NCI-H2171 treated with DMSO at 0.1 percent for 48 hours (cell line): ENCODE measurements at regions not wholly inside any gene's neighbourhood (a gene's known extent, or its start where the extent isn't known, plus 50 kb on each side); places are given as distances from the start of the nearest gene placed in this dataset.

Experiments used
- DNase-seq: peaks from one replicate; lab custom pipeline; 2025; lab: John Stamatoyannopoulos, UW

- no peak for DNase-seq
Observed at GRCh38 chr16:72508191-72508590, 336.2 kb upstream of the PMFBP1 start.

DNA sequence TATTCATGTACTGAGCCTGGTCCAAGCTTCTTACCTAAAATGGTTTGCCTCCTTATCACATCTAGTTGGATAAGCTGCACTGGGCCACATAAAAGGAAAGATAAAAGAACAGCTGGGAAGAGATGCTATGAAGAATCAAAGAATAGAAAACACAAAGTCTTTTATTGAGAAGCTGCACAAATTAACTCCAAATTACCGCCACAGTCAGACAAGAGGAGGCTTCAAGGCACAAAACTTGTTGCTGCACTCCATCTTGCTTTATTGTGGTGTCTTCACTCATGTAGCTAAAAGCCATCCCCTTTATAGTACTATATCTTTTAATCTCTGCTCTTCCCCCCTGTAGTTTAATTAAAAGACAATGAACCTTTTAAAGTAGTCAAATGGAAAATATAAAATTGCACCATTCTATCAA lies 330.6 kb upstream of the PMFBP1 start:
- no peak for DNase-seq

DNA sequence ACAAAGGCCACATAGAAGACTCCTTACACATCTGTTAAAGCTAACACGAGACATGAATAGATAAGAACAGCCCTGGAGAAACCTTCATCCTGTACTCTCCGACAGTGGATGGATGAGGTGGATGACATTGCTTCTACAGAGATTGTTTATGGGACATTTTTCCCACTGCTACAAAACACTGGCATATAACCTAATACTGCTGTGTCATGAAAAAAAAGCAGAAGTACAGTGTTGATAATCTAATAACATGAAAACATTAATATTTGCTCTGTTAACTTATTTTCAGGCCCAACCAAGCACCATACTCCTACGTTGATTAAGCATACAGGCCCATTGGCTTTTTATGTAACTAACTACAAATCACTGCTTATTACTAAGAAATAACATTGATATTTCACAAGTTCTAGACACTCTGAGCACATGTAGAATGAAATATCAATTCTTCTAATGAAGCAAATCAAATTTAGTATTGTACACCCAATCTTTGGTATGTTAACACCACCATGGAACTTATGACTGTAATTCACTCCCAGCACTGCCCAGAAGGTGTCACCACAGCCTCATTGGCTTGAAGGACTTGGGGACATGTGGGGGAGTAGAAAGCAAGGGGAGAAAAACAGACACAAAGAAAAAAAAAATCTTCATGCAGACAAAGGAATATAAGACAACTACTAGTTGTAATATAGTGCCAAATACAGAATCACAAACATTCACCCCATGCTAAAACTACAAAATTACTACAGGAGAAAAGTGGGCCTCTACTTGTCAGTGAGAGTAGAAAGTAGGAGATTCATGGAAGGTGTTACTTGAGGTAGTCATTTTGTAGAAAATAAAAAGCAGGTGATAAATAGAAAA lies 330.0 kb upstream of the PMFBP1 start:
- DNase-seq: peak; percentile 77

GRCh38 chr16:72500545-72500944 lies 328.6 kb upstream of the PMFBP1 start:
- no peak for DNase-seq

DNA sequence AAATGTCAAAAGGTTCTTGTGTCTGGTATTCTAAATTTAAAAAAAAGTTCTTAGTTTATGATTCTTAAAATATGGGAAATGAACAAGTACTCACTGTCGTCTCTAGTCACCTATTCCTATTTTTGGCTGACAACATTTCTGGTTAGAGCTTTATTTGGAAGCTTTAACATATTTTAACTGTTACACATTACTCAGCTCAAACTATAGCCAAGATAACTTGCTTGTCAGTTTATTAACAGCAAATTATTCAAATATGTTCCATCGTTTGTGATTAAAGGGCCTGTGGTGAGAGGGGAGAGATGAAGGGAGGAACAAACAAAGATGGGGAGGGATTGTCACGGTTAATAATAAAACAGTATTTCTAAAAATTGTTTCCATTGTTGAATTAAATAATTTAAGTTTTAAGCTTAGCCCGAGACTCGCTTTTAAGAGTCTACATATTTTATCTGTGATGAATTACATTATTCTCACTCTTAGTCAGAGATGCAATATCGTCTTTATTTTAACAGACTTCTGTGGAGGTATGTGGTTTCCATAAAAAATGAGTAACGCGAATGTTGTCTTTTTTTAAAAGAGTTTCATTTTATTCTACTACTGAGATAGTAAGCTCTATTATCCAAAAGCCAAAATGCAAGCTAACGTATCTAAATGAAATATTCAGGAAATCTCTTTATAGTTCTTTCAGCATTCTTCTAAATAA lies 321.9 kb upstream of the PMFBP1 start:
- no peak for DNase-seq

DNA sequence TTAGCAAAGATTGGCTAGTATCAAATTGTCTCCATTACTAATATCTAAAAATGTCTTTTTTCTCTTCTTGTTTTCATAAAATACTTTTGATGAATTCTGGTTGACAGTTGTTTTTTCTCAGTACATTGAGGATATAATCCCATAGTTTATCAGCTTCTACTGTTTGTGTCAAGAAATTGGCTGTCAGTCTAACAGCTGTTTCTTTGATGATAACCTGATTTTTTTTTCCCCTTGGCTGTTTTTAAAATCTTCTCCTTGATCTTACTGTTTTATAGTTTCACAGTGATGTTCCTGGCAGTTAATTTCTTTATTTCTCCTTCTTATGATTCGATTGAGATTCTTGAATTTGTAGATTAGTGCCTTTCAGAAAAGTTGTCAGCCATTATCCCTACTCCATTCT lies 315.3 kb upstream of the PMFBP1 start:
- no peak for DNase-seq

DNA sequence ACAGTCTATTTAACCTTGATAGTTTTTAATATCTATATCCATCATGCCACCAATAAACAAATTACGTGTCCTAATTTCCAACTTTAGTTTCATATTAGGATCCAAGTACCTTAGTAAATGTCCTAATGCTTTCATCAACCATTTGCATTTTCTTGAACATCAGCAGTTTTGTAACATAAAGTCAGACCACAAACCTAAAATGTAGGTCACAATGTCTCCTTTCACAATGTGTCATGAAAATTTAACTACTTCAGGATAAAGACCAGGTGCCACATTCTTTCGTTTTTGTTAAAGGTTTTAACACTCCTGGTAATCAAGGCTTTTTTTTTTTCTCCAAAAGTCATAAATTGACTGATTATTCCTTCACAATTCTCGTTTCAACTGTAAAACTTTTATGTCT lies 310.7 kb upstream of the PMFBP1 start:
- no peak for DNase-seq

DNA sequence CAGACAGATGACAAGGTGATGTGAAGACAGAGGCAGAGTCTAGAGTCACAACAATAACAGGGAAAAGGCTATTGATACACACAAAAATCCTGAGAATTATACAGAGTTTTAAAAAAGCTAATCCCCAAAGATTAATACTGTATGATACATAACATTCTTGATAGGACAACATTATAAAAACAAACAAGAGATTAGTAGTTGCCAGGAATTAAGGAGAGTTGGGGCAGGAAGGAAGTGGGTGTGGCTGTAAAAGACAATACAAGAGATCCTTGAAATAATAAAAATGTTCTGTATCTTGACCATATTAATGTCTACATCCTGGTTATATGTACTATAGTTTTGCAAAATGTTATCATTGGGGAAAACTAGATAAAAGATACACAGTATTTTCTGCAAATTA lies 309.5 kb upstream of the PMFBP1 start:
- DNase-seq: no peak

DNA sequence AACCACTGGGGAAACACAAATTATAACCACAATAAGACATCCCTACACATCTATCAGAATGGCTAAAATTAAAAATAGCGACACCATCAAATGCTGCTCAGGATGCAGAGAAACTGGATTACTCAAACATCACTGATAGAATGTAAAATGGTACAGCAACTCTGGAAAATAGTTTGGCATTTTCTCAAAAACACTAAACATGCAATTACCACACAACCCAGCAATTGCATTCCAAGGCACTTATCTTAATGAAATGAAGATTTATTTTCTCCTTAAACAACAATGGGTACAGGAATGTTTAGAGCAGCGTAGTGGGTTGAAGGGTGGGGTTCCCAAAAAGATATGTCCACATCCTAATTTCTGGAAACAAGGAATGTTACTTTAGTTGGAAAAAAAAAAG lies 309.0 kb upstream of the PMFBP1 start:
- no peak for DNase-seq

GRCh38 chr16:72475688-72476087 lies 303.7 kb upstream of the PMFBP1 start:
- no peak for DNase-seq

DNA sequence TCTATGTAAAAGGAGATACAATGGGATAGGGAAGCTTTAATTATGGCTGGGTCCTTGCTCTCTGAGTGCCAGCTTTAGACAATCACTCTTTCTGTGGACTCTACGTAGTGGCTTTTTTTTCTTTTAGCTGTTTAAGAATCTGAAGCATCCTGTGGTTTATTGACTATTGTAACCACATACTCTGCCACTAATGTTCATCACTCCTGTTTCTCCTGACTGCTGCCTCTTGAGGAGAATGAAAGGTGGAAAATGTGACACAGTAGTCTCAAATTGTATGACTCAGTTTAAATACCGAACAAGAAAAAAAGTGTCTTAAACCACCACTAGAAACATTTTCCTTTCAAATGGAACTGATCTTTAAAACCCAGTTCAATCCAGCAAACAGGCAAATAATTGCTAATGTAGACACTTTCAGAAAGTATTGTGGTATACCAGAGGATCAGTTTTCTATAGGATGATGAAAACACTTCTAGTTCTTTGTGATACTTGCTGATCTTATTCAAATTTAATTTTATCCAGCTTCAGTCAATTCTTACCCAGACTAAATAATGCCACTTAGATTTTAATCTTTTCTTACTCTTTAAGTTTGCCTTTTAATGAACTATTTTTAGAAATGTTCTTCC lies 302.7 kb upstream of the PMFBP1 start:
- no peak for DNase-seq

DNA sequence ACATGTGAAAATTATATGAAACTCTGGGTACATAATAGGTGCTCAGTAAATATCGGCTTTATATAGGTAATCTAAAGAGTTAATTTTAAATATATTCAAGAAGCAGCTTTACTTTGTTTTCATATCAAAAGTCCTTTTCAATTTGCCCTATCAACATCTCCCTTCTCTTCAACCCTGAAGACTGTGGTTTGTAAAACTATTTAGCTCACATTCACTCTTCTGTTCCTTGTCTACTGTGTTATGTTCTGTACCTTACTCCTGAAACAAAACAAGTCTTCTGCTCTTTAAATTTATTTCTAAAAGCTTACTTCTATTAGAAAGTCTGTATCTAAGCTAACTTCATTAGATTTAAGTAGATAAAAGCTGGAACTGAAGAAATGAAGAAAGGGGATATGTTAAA lies 301.7 kb upstream of the PMFBP1 start:
- no peak for DNase-seq

DNA sequence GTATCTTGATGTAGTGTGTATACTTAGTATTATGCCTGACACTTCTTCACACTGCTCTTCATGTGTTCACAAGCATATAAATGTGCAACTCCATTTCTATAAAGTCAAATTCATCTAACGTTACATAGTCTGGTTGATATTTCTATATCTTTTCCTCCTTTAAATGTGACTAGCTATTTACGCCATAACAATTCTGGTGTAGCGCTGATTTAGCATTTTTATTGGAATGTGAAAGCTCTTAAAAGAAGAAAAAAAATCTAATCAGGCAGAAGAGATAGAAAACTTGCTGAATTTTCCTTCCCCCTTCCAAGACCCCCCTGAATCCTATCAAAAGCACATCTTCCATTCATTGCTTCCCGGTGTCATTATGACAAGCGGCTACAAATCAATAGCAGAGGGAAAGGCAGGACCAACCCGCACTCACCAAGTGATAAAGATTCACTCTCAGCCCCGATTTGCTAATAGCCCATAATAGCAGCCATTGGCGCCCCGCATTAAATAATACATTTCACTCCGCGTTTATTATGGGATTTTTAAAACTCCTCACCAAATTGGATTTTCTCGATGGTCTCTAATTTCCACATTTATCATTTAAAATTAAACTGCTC lies 299.5 kb upstream of the PMFBP1 start:
- no peak for DNase-seq

- DNase-seq: peak; percentile 7
Observed at GRCh38 chr16:72470541-72470940, 298.6 kb upstream of the PMFBP1 start.

- DNase-seq: no peak
Observed at GRCh38 chr16:72469932-72470331, 298.0 kb upstream of the PMFBP1 start.

- DNase-seq: no peak
Observed at GRCh38 chr16:72468582-72468981, 296.6 kb upstream of the PMFBP1 start.

DNA sequence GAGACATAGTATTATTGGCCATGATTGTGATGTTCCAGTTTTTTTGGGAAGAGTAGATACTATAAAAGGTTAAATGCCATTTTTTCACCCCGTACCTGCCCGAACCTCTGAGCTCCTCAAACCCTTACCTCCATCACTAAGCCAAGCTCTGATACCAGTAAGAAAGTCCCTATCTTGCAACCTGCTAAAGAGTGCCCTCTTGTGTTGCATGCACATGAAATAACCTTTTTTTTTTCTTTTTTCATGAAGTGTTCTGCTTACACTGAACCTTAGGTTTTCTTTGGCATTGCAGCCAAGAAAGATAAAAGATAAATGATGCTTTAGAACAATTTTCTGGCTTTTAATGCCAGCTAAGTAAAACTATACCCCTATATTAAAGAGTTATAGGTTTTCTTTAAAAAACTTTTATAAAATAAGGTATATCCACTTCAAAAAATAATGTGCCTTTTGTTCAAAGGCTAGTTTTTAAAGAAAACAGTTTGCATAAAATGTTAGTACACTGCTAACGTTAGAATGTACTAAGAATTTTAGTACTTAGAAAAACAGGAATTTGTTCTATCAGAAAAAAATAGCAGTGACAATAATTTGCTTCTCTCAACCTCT lies 295.3 kb upstream of the PMFBP1 start:
- DNase-seq: peak; percentile 87

GRCh38 chr16:72464597-72465368 lies 292.8 kb upstream of the PMFBP1 start:
- DNase-seq: no peak

- no peak for DNase-seq
Observed at GRCh38 chr16:72464052-72464451, 292.1 kb upstream of the PMFBP1 start.

DNA sequence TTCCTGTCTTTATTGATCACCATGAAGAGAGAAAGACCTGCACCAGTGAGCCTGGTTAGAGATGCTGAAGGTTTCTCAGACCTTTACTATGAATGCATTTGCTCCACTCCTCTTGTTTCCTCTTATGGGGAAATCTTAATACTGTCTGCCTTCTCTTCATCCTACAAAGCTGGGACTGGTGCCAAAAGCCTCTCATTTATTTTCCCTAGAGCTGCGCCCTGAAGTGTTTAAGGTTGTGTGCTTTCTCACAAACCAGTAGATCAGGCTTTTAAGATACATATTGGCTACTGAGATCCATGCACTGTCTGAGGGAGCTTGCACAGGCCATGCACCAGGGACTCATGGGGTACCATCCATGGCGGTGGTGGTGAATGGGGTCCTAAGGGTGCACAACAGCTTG lies 286.1 kb upstream of the PMFBP1 start:
- no peak for DNase-seq

GRCh38 chr16:72457243-72457940 lies 285.4 kb upstream of the PMFBP1 start:
- no peak for DNase-seq
